ENCODE measurements at regions not wholly inside any gene's neighbourhood (a gene's known extent, or its start where the extent isn't known, plus 50 kb on each side); places are given as distances from the start of the nearest gene placed in this dataset.

DNA sequence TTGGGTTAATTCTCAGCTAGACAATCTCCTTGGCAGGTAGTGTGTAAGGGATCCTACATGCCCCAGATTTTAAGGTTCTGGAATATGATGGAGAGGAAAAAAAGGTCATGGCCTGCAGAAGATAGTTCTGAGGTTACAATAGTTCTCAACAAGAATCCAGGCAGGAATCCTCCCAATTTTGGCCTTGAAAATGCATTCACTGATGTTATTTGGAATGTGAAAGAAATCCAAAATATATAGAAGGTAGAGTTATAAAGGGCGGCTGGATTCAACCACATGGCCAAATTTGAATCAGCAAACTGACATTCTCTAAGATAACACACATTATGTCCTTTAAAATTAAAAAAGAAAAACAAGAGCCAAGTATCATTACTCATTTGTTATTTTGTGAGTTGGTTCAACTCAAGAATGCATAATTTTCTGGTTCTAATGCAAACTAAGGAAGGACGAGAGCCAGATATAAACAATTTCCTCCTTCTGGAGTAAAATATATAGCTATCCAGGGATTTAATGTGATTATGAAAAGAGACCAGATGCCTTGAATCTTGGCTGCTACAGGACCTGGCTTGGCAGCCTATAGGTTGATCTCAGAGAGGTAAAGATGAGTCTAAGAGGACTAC, 177.0 kb upstream of the G2E3 start:
- TF ChIP-seq EZH2 (IDR thresholded peaks at IDR 0.05; ENCODE audit: insufficient read depth, poor library complexity, severe bottlenecking) (no peak), EZH2phosphoT487 (IDR thresholded peaks at IDR 0.05; ENCODE audit: insufficient read depth, low read depth) (no peak)

All from GM23248 (cell line).